Liver (tissue), 8 donors: ENCODE measurements at regions not wholly inside any gene's neighbourhood (a gene's known extent, or its start where the extent isn't known, plus 50 kb on each side); places are given as distances from the start of the nearest gene placed in this dataset.

Experiments used
- DNase-seq: peaks from one replicate; pipeline ENCODE4 v3.0.0-alpha.2; 2017; ENCODE audit warnings: low spot score
- H3K27ac ChIP-seq, 2 donors: one replicate each; pipeline ENCODE4 v1.7.0; 2013; ENCODE audit warnings: inconsistent platforms in 2 of 2, low read length in 2 of 2, control low read depth in 1 of 2, low read depth in 1 of 2, mild to moderate bottlenecking in 1 of 2
- H3K27me3 ChIP-seq, 4 donors: one replicate each; pipeline versions ENCODE4 v1.6.1 to v1.7.0; 2013; ENCODE audit warnings: low read length in 3 of 4, inconsistent platforms in 1 of 4, mild to moderate bottlenecking in 1 of 4, moderate library complexity in 1 of 4; ENCODE audit not compliant: control insufficient read depth in 4 of 4, insufficient read depth in 4 of 4
- H3K36me3 ChIP-seq, 4 donors: one replicate each; pipeline versions ENCODE4 v1.6.1 to v1.7.0; 2013; ENCODE audit warnings: low read length in 3 of 4, mild to moderate bottlenecking in 3 of 4, low read depth in 1 of 4, moderate library complexity in 1 of 4; ENCODE audit not compliant: control insufficient read depth in 4 of 4, insufficient read depth in 3 of 4
- H3K4me1 ChIP-seq, 4 donors: one replicate each; pipeline versions ENCODE4 v1.6.1 to v1.7.0; 2013; ENCODE audit warnings: low read length in 3 of 4, mild to moderate bottlenecking in 3 of 4, moderate library complexity in 1 of 4; ENCODE audit not compliant: control insufficient read depth in 4 of 4, insufficient read depth in 4 of 4
- H3K4me3 ChIP-seq, 3 donors: one replicate each; pipeline versions ENCODE4 v1.6.1 to v1.7.0; 2013; ENCODE audit warnings: low read length in 3 of 3, control low read depth in 1 of 3, low read depth in 1 of 3, mild to moderate bottlenecking in 1 of 3
- H3K9ac ChIP-seq, 2 donors: one replicate each; pipeline ENCODE4 v1.7.0; 2013; ENCODE audit warnings: low read length in 2 of 2, mild to moderate bottlenecking in 2 of 2, moderate library complexity in 2 of 2, control low read depth in 1 of 2, low read depth in 1 of 2
- H3K9me3 ChIP-seq, 4 donors: one replicate each; pipeline versions ENCODE4 v1.6.1 to v1.7.0; 2013; ENCODE audit warnings: low read length in 3 of 4; ENCODE audit not compliant: control insufficient read depth in 4 of 4
- EGR1 ChIP-seq, 2 donors: IDR thresholded peaks; 2 replicates each; pipeline ENCODE4 v1.6.1; 2016 to 2018; ENCODE audit warnings: antibody characterized with exemption in 2 of 2, low read depth in 2 of 2
- FOXA1 ChIP-seq: IDR thresholded peaks from 2 replicates; pipeline ENCODE4 v1.6.1; 2016; ENCODE audit warnings: antibody characterized with exemption
- FOXA2 ChIP-seq: IDR thresholded peaks from 2 replicates; pipeline ENCODE4 v1.6.1; 2016; ENCODE audit warnings: antibody characterized with exemption
- GABPA ChIP-seq, 2 donors: IDR thresholded peaks in 1 of 2; conservative IDR thresholded peaks in 1 of 2; 2 replicates each; pipeline ENCODE4 v1.6.1; 2016; ENCODE audit warnings: antibody characterized with exemption in 2 of 2, mild to moderate bottlenecking in 1 of 2, moderate library complexity in 1 of 2
- HNF4A ChIP-seq, 2 donors: conservative IDR thresholded peaks; 2 replicates each; pipeline ENCODE4 v1.6.1; 2016; ENCODE audit warnings: antibody characterized with exemption in 2 of 2, mild to moderate bottlenecking in 2 of 2
- HNF4G ChIP-seq: IDR thresholded peaks from 2 replicates; pipeline ENCODE4 v1.6.1; 2016; ENCODE audit warnings: antibody characterized with exemption
- JUND ChIP-seq, 2 donors: IDR thresholded peaks; 2 replicates each; pipeline ENCODE4 v1.6.1; 2016; ENCODE audit warnings: antibody characterized with exemption in 2 of 2
- MAX ChIP-seq: IDR thresholded peaks from 2 replicates; pipeline ENCODE4 v1.6.1; 2016; ENCODE audit warnings: antibody characterized with exemption
- NR2F2 ChIP-seq: IDR thresholded peaks from 2 replicates; pipeline ENCODE4 v1.6.1; 2016; ENCODE audit warnings: antibody characterized with exemption
- RAD21 ChIP-seq, 2 donors: IDR thresholded peaks; 2 replicates each; pipeline ENCODE4 v1.6.1; 2016; ENCODE audit warnings: antibody characterized with exemption in 2 of 2, mild to moderate bottlenecking in 2 of 2
- RXRA ChIP-seq, 2 donors: IDR thresholded peaks; 2 replicates each; pipeline ENCODE4 v1.6.1; 2017 to 2018; ENCODE audit warnings: antibody characterized with exemption in 2 of 2, mild to moderate bottlenecking in 1 of 2
- SP1 ChIP-seq: IDR thresholded peaks from 2 replicates; pipeline ENCODE4 v1.6.1; 2018; ENCODE audit warnings: antibody characterized with exemption, mild to moderate bottlenecking
- TAF1 ChIP-seq: conservative IDR thresholded peaks from 2 replicates; pipeline ENCODE4 v1.6.1; 2016; ENCODE audit warnings: antibody characterized with exemption, mild to moderate bottlenecking
- YY1 ChIP-seq: IDR thresholded peaks from 2 replicates; pipeline ENCODE4 v1.6.1; 2016; ENCODE audit warnings: antibody characterized with exemption, mild to moderate bottlenecking
- ZBTB33 ChIP-seq: IDR thresholded peaks from 2 replicates; pipeline ENCODE4 v1.6.1; 2016; ENCODE audit warnings: antibody characterized with exemption
- WGBS: extraction: QIAGEN DNeasy Blood & Tissue Kit; methylation state at CpG from one replicate; pipeline ENCODE4 v1.1.7; 2013; 5-methylcytosine and 5-hydroxymethylcytosine counted together
- TF ChIP-seq, protein P1 (sequence below): IDR thresholded peaks from 2 replicates; pipeline ENCODE4 v1.6.1; 2016; ENCODE audit warnings: antibody characterized with exemption
- TF ChIP-seq, protein P2 (sequence below): IDR thresholded peaks from 2 replicates; pipeline ENCODE4 v1.6.1; 2016; ENCODE audit warnings: antibody characterized with exemption, mild to moderate bottlenecking
- TF ChIP-seq, protein P3 (sequence below): fragments of 150-350 bp; IDR thresholded peaks from 2 replicates; pipeline ENCODE4 v1.5.1; 2017; ENCODE audit warnings: improper control_type of control experiment, low read depth, low read length; ENCODE audit not compliant: missing input control
- donor health status: healthy.
- donor health status: healthy.
- donor health status: healthy.
- donor health status: healthy.
- donor health status: healthy.

DNA sequence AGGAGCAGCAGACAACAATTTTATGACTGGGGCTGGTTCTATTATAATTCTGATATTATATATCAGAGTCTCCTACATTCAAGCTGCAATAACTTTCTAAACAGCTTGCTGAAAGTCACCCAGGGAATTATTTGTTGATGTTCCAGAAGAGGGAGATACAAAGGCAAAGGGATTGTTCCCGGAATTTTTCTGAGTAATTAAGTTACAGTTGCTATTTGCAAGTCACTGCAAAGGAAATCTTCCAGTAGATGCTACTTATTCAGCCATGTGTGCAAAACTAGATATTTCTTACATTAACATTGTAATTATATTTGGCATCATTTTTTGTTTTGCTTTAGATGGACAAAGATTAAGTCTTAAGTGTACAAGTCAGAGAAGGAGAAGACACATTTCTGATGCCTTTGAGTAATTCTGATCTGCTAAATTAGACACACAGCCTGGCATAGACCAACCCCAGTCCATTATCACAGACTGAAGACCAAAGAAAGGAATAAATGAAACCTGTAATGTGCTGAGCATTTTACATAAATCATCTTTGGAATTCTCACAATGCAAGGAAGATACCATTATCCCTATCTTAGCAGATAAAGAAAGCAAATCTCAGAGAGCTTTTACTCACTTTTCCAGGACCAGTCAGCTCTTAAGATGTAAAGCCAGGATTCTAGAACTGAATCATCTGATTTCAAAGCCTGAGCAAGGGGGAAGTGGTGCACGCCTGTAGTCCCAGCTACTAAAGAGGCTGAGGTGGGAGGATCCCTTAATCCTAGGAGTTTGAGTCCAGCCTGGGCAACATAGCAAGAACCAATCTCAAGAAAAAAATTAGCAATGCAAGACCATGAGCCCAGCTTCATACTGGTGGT lies 62.6 kb upstream of the AKAP12 start:
- H3K9ac ChIP-seq = no peak overlapping the region
- TF ChIP-seq MAX (no peak), NR2F2 (no peak), RXRA (IDR thresholded peaks at IDR 0.05) (no peak), GABPA (IDR thresholded peaks at IDR 0.05 in 1 of 2, conservative IDR thresholded peaks at IDR 0.05 in 1 of 2) (no peak), TAF1 (no peak), YY1 (no peak), JUND (IDR thresholded peaks at IDR 0.05) (no peak), FOXA2 (no peak), EGR1 (IDR thresholded peaks at IDR 0.05; ENCODE audit: low read depth in 2 of 2) (no peak), ZBTB33 (no peak), SP1 (no peak), FOXA1 (no peak), HNF4G (no peak), RAD21 (IDR thresholded peaks at IDR 0.05) (no peak), HNF4A (conservative IDR thresholded peaks at IDR 0.05) (no peak)
- TF ChIP-seq, protein P1, sequence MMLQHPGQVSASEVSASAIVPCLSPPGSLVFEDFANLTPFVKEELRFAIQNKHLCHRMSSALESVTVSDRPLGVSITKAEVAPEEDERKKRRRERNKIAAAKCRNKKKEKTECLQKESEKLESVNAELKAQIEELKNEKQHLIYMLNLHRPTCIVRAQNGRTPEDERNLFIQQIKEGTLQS = no peak
- TF ChIP-seq, protein P2, sequence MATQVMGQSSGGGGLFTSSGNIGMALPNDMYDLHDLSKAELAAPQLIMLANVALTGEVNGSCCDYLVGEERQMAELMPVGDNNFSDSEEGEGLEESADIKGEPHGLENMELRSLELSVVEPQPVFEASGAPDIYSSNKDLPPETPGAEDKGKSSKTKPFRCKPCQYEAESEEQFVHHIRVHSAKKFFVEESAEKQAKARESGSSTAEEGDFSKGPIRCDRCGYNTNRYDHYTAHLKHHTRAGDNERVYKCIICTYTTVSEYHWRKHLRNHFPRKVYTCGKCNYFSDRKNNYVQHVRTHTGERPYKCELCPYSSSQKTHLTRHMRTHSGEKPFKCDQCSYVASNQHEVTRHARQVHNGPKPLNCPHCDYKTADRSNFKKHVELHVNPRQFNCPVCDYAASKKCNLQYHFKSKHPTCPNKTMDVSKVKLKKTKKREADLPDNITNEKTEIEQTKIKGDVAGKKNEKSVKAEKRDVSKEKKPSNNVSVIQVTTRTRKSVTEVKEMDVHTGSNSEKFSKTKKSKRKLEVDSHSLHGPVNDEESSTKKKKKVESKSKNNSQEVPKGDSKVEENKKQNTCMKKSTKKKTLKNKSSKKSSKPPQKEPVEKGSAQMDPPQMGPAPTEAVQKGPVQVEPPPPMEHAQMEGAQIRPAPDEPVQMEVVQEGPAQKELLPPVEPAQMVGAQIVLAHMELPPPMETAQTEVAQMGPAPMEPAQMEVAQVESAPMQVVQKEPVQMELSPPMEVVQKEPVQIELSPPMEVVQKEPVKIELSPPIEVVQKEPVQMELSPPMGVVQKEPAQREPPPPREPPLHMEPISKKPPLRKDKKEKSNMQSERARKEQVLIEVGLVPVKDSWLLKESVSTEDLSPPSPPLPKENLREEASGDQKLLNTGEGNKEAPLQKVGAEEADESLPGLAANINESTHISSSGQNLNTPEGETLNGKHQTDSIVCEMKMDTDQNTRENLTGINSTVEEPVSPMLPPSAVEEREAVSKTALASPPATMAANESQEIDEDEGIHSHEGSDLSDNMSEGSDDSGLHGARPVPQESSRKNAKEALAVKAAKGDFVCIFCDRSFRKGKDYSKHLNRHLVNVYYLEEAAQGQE = no peak
- TF ChIP-seq, protein P3, sequence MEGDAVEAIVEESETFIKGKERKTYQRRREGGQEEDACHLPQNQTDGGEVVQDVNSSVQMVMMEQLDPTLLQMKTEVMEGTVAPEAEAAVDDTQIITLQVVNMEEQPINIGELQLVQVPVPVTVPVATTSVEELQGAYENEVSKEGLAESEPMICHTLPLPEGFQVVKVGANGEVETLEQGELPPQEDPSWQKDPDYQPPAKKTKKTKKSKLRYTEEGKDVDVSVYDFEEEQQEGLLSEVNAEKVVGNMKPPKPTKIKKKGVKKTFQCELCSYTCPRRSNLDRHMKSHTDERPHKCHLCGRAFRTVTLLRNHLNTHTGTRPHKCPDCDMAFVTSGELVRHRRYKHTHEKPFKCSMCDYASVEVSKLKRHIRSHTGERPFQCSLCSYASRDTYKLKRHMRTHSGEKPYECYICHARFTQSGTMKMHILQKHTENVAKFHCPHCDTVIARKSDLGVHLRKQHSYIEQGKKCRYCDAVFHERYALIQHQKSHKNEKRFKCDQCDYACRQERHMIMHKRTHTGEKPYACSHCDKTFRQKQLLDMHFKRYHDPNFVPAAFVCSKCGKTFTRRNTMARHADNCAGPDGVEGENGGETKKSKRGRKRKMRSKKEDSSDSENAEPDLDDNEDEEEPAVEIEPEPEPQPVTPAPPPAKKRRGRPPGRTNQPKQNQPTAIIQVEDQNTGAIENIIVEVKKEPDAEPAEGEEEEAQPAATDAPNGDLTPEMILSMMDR = no peak
- H3K27ac ChIP-seq = no peak overlapping the region
- H3K4me1 ChIP-seq = no peaks in the 10 kb centered on the region
- H3K4me3 ChIP-seq = no peak overlapping the region
- no peaks in the 10 kb centered on the region for H3K36me3 ChIP-seq
- 81% methylated on average over 2 of the region's 2 CpGs for whole genome bisulfite sequencing
- DNase-seq = no peak
- H3K9me3 ChIP-seq = no peaks in the 10 kb centered on the region
- H3K27me3 ChIP-seq = no peaks in the 10 kb centered on the region
